ENCODE measurements at regions not wholly inside any gene's neighbourhood (a gene's known extent, or its start where the extent isn't known, plus 50 kb on each side); places are given as distances from the start of the nearest gene placed in this dataset.

GRCh38 chr16:72481419-72481818 lies 309.5 kb upstream of the PMFBP1 start:
- TF ChIP-seq CTCF (IDR thresholded peaks at IDR 0.05) (no peak), EP300 (IDR thresholded peaks at IDR 0.05) (no peak)
